ENCODE measurements at regions not wholly inside any gene's neighbourhood (a gene's known extent, or its start where the extent isn't known, plus 50 kb on each side); places are given as distances from the start of the nearest gene placed in this dataset.

GRCh38 chr1:230487773-230488428, 61.8 kb upstream of the PGBD5 start:
- no peak for DNase-seq
- Histone ChIP-seq H3K18ac (ENCODE audit: low read depth, low read length) (no peak overlapping the region), H3K27ac (ENCODE audit: insufficient read depth, low read length) (no peak overlapping the region), H3K36me3 (ENCODE audit: control insufficient read depth, insufficient read depth, low read length) (no peaks in the 10 kb centered on the region), H4K20me1 (ENCODE audit: insufficient read depth, low read length) (no peaks in the 10 kb centered on the region), H3K4me1 (ENCODE audit: control insufficient read depth, insufficient read depth, low read length) (no peaks in the 10 kb centered on the region), H3K23ac (ENCODE audit: low read depth, low read length) (no peak overlapping the region), H3K4me3 (ENCODE audit: insufficient read depth, low read depth, low read length) (no peak overlapping the region), H3K14ac (replicated peaks; ENCODE audit: low read depth, low read length) (no peak overlapping the region), H3K9me1 (ENCODE audit: insufficient read depth, low read length) (no peaks in the 10 kb centered on the region), H2AK5ac (ENCODE audit: low read depth, low read length) (no peak overlapping the region), H2BK15ac (ENCODE audit: low read depth, low read length) (no peak overlapping the region), H2AFZ (replicated peaks; ENCODE audit: low read length, poor library complexity) (no peak overlapping the region), H3K79me1 (ENCODE audit: low read depth in 1 of 2, low read length in 2 of 2) (no peaks in the 10 kb centered on the region), H3K27me3 (ENCODE audit: control insufficient read depth, insufficient read depth, low read length) (no peaks in the 10 kb centered on the region), H4K8ac (ENCODE audit: low read depth in 2 of 2, low read length in 2 of 2) (no peak overlapping the region), H3K9ac (ENCODE audit: low read depth, low read length) (no peak overlapping the region), H2BK120ac (ENCODE audit: low read depth, low read length) (no peak overlapping the region), H4K5ac (ENCODE audit: low read depth, low read length) (no peak overlapping the region), H2AK9ac (replicated peaks; ENCODE audit: low read depth, low read length, poor library complexity) (no peak overlapping the region), H4K91ac (ENCODE audit: insufficient read depth, low read depth, low read length) (no peak overlapping the region), H3K4ac (ENCODE audit: low read depth, low read length) (no peak overlapping the region), H3K4me2 (ENCODE audit: low read depth, low read length) (no peak overlapping the region), H3K56ac (ENCODE audit: extremely low read depth, insufficient read depth, low read length) (no peak overlapping the region), H2BK20ac (ENCODE audit: low read depth, low read length) (no peak overlapping the region), H2BK5ac (ENCODE audit: low read depth, low read length, poor library complexity, severe bottlenecking) (no peak overlapping the region), H3K9me3 (ENCODE audit: control insufficient read depth, insufficient read depth, low read length) (no peaks in the 10 kb centered on the region)
- intact Hi-C loops (cut with micrococcal nuclease): no loop called here
- ChIA-PET CTCF (no interaction called here), POLR2A (ENCODE audit: unreplicated experiment) (no interaction called here)
- no peak for ATAC-seq (ENCODE audit: low read depth)
- no peak for TF ChIP-seq RCOR1 (IDR thresholded peaks at IDR 0.05; ENCODE audit: insufficient replicate concordance, low read length)
- no peak for TF ChIP-seq CTCF (conservative IDR thresholded peaks at IDR 0.05; ENCODE audit: low read depth, low read length)
- no peak for TF ChIP-seq RAD21 (IDR thresholded peaks at IDR 0.05; ENCODE audit: low read length)
- TF ChIP-seq USF2 (IDR thresholded peaks at IDR 0.05; ENCODE audit: low read depth, low read length): no peak
- TF ChIP-seq SMC3 (IDR thresholded peaks at IDR 0.05; ENCODE audit: low read depth, low read length): no peak
- no peak for TF ChIP-seq CEBPB (IDR thresholded peaks at IDR 0.05; ENCODE audit: low read depth, low read length)
- TF ChIP-seq MXI1 (IDR thresholded peaks at IDR 0.05; ENCODE audit: borderline replicate concordance, low read depth, low read length): no peak
- TF ChIP-seq MAFK (IDR thresholded peaks at IDR 0.05; ENCODE audit: low read depth, low read length): no peak
- BruUV-seq (replicated peaks): no TSS peak
- dilution Hi-C loops (cut with HindIII; ENCODE audit: low sequenced_read_pairs, unreplicated experiment): no loop called here
- in situ Hi-C loops (cut with MboI; ENCODE audit: low sequenced_read_pairs): no loop called here
- 77% methylated on average over 3 of the region's 4 CpGs; no CpG with 5 or more reads in 1 of the 2 experiments for WGBS, 2 experiments (ENCODE audit: extremely low coverage in 2 of 2, insufficient read length in 1 of 2)
